ENCODE measurements at regions not wholly inside any gene's neighbourhood (a gene's known extent, or its start where the extent isn't known, plus 50 kb on each side); places are given as distances from the start of the nearest gene placed in this dataset.

- Histone ChIP-seq H3K18ac (ENCODE audit: low read length) (no peak overlapping the region), H4K91ac (ENCODE audit: low read depth, low read length, poor library complexity) (no peak overlapping the region), H3K36me3 (replicated peaks in 1 of 2; ENCODE audit: control insufficient read depth in 2 of 2, insufficient read depth in 2 of 2, low read length in 2 of 2) (no peaks in the 10 kb centered on the region), H3K27ac (replicated peaks; ENCODE audit: low read length) (no peak overlapping the region), H4K8ac (ENCODE audit: low read depth, low read length) (no peak overlapping the region), H2BK12ac (ENCODE audit: low read length) (no peak overlapping the region), H3K4ac (ENCODE audit: low read length) (no peak overlapping the region), H3K14ac (ENCODE audit: low read length) (no peak overlapping the region), H3K4me3 (ENCODE audit: low read length in 2 of 2) (no peak overlapping the region), H2BK5ac (ENCODE audit: low read length) (no peak overlapping the region), H3K27me3 (ENCODE audit: control insufficient read depth in 3 of 3, insufficient read depth in 3 of 3, low read depth in 1 of 3, low read length in 3 of 3) (no peaks in the 10 kb centered on the region), H2BK15ac (ENCODE audit: low read length) (no peak overlapping the region), H3K4me2 (ENCODE audit: insufficient read depth, low read length, poor library complexity, severe bottlenecking) (no peak overlapping the region), H3K79me1 (ENCODE audit: low read depth, low read length) (no peaks in the 10 kb centered on the region), H3K9ac (ENCODE audit: low read depth, low read length, poor library complexity) (no peak overlapping the region), H3K9me3 (replicated peaks in 1 of 2; ENCODE audit: control insufficient read depth in 2 of 2, insufficient read depth in 1 of 2, low read depth in 1 of 2, low read length in 2 of 2) (no peaks in the 10 kb centered on the region), H2AK5ac (ENCODE audit: low read depth, low read length) (no peak overlapping the region), H3K23ac (ENCODE audit: low read depth, low read length, poor library complexity) (no peak overlapping the region), H2BK120ac (ENCODE audit: low read depth, low read length) (no peak overlapping the region), H3K4me1 (ENCODE audit: control insufficient read depth in 2 of 2, insufficient read depth in 1 of 2, low read depth in 1 of 2, low read length in 2 of 2) (no peaks in the 10 kb centered on the region), H2AFZ (ENCODE audit: low read length) (no peak overlapping the region)
- DNase-seq (ENCODE audit: low spot score), result no peak
These were observed 120.5 kb upstream of the BTBD3 start for GRCh38 chr20:11797156-11797555.

- H3K9ac ChIP-seq (ENCODE audit: low read depth, low read length, poor library complexity), result no peak overlapping the region
- no peak overlapping the region for H3K4ac ChIP-seq (ENCODE audit: low read length)
- WGBS, 2 donors (ENCODE audit: extremely low coverage in 2 of 2, insufficient read length in 2 of 2, insufficient replicate concordance in 1 of 2), result no CpG with 5 or more reads among the region's 2 CpGs
- H3K4me3 ChIP-seq (ENCODE audit: low read length in 2 of 2), result no peak overlapping the region
- H3K23ac ChIP-seq (ENCODE audit: low read depth, low read length, poor library complexity), result no peak overlapping the region
- H3K36me3 ChIP-seq (replicated peaks in 1 of 2; ENCODE audit: control insufficient read depth in 2 of 2, insufficient read depth in 2 of 2, low read length in 2 of 2), result no peaks in the 10 kb centered on the region
- H2BK12ac ChIP-seq (ENCODE audit: low read length), result no peak overlapping the region
- H2BK15ac ChIP-seq (ENCODE audit: low read length), result no peak overlapping the region
- no peak overlapping the region for H2AK5ac ChIP-seq (ENCODE audit: low read depth, low read length)
- no peak overlapping the region for H3K18ac ChIP-seq (ENCODE audit: low read length)
- no peak overlapping the region for H3K14ac ChIP-seq (ENCODE audit: low read length)
- H2BK5ac ChIP-seq (ENCODE audit: low read length), result no peak overlapping the region
- H4K8ac ChIP-seq (ENCODE audit: low read depth, low read length), result no peak overlapping the region
- no peak overlapping the region for H3K27ac ChIP-seq (replicated peaks; ENCODE audit: low read length)
- H3K27me3 ChIP-seq (ENCODE audit: control insufficient read depth in 3 of 3, insufficient read depth in 3 of 3, low read depth in 1 of 3, low read length in 3 of 3), result no peaks in the 10 kb centered on the region
- H3K4me2 ChIP-seq (ENCODE audit: insufficient read depth, low read length, poor library complexity, severe bottlenecking), result no peak overlapping the region
- DNase-seq (ENCODE audit: low spot score), result no peak
- no peaks in the 10 kb centered on the region for H3K79me1 ChIP-seq (ENCODE audit: low read depth, low read length)
- H2BK120ac ChIP-seq (ENCODE audit: low read depth, low read length), result no peak overlapping the region
- H3K9me3 ChIP-seq (replicated peaks in 1 of 2; ENCODE audit: control insufficient read depth in 2 of 2, insufficient read depth in 1 of 2, low read depth in 1 of 2, low read length in 2 of 2), result no peaks in the 10 kb centered on the region
- H4K91ac ChIP-seq (ENCODE audit: low read depth, low read length, poor library complexity), result no peak overlapping the region
- no peaks in the 10 kb centered on the region for H3K4me1 ChIP-seq (ENCODE audit: control insufficient read depth in 2 of 2, insufficient read depth in 1 of 2, low read depth in 1 of 2, low read length in 2 of 2)
- no peak overlapping the region for H2AFZ ChIP-seq (ENCODE audit: low read length)
These were observed 118.4 kb upstream of the BTBD3 start for GRCh38 chr20:11799281-11799684.

DNA sequence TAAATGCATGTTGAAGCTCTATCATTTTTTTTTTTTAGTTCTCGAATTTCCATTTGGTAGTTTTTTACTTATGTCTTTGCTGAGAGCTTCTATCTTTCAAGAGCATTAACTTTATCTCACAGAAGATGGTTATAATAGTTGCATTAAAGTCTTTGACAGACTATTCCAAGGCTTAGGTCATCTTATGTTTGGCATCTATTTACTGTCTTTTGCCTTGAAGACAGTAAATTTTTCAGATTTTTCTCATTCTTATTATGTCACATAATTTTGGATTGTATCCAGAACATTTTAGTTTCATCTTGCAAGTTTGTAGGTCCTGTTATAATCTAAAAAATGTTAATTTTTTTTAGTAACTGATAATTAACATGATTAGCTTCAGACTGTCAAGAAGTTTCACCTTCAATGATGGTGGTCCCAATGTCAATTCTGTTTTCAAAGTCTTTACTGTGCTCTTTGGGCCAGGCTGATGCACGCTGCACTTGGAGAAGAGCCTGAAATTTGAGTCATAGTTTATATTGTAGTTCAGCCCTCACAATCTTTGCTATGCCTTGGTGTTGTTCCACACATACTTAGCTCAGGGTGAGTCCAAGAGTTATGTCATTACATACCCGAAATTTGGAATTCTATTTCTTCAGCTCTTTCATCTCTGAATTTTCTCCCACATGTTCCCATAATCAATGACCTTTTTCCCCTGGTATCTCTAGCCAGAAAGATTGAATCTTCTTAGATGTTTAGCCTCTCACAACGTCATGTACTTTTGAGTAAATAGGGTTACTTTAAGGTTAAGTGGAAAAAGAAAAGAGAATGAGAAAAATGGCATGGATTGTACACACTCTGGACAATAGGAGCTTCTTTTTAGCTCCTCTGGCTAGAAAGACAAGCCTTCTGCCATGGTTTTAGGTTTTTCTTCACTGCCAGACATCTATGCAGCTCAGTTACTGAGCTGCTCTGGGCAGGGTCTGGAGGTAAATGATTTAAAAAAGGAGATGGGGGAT is 110.3 kb upstream of the BTBD3 start:
- Histone ChIP-seq H4K91ac (ENCODE audit: low read depth, low read length, poor library complexity) (no peak overlapping the region), H2AFZ (ENCODE audit: low read length) (no peak overlapping the region), H3K27me3 (ENCODE audit: control insufficient read depth in 3 of 3, insufficient read depth in 3 of 3, low read depth in 1 of 3, low read length in 3 of 3) (no peaks in the 10 kb centered on the region), H2AK5ac (ENCODE audit: low read depth, low read length) (no peak overlapping the region), H3K27ac (replicated peaks; ENCODE audit: low read length) (no peak overlapping the region), H3K4me3 (ENCODE audit: low read length in 2 of 2) (no peak overlapping the region), H3K36me3 (replicated peaks in 1 of 2; ENCODE audit: control insufficient read depth in 2 of 2, insufficient read depth in 2 of 2, low read length in 2 of 2) (no peaks in the 10 kb centered on the region), H4K8ac (ENCODE audit: low read depth, low read length) (no peak overlapping the region), H3K4ac (ENCODE audit: low read length) (no peak overlapping the region), H2BK120ac (ENCODE audit: low read depth, low read length) (no peak overlapping the region), H3K18ac (ENCODE audit: low read length) (no peak overlapping the region), H3K9ac (ENCODE audit: low read depth, low read length, poor library complexity) (no peak overlapping the region), H3K4me2 (ENCODE audit: insufficient read depth, low read length, poor library complexity, severe bottlenecking) (no peak overlapping the region), H2BK12ac (ENCODE audit: low read length) (no peak overlapping the region), H2BK5ac (ENCODE audit: low read length) (no peak overlapping the region), H3K9me3 (replicated peaks in 1 of 2; ENCODE audit: control insufficient read depth in 2 of 2, insufficient read depth in 1 of 2, low read depth in 1 of 2, low read length in 2 of 2) (no peaks in the 10 kb centered on the region), H2BK15ac (ENCODE audit: low read length) (no peak overlapping the region), H3K79me1 (ENCODE audit: low read depth, low read length) (no peaks in the 10 kb centered on the region), H3K4me1 (ENCODE audit: control insufficient read depth in 2 of 2, insufficient read depth in 1 of 2, low read depth in 1 of 2, low read length in 2 of 2) (no peaks in the 10 kb centered on the region), H3K23ac (ENCODE audit: low read depth, low read length, poor library complexity) (no peak overlapping the region), H3K14ac (ENCODE audit: low read length) (no peak overlapping the region)
- DNase-seq (ENCODE audit: low spot score), result no peak
- no CpG with 5 or more reads among the region's 4 CpGs for WGBS, 2 donors (ENCODE audit: extremely low coverage in 2 of 2, insufficient read length in 2 of 2, insufficient replicate concordance in 1 of 2)

- Histone ChIP-seq H3K4me2 (ENCODE audit: insufficient read depth, low read length, poor library complexity, severe bottlenecking) (no peak overlapping the region), H3K23ac (ENCODE audit: low read depth, low read length, poor library complexity) (no peak overlapping the region), H3K4ac (ENCODE audit: low read length) (no peak overlapping the region), H2BK120ac (ENCODE audit: low read depth, low read length) (no peak overlapping the region), H3K18ac (ENCODE audit: low read length) (no peak overlapping the region), H3K9me3 (replicated peaks in 1 of 2; ENCODE audit: control insufficient read depth in 2 of 2, insufficient read depth in 1 of 2, low read depth in 1 of 2, low read length in 2 of 2) (no peaks in the 10 kb centered on the region), H3K79me1 (ENCODE audit: low read depth, low read length) (no peaks in the 10 kb centered on the region), H3K14ac (ENCODE audit: low read length) (no peak overlapping the region), H2BK5ac (ENCODE audit: low read length) (no peak overlapping the region), H3K27me3 (ENCODE audit: control insufficient read depth in 3 of 3, insufficient read depth in 3 of 3, low read depth in 1 of 3, low read length in 3 of 3) (peaks cover 0 to 2% (median 0%) of the 10 kb centered on the region in 3 experiments), H2AFZ (ENCODE audit: low read length) (no peak overlapping the region), H2BK15ac (ENCODE audit: low read length) (no peak overlapping the region), H4K8ac (ENCODE audit: low read depth, low read length) (no peak overlapping the region), H3K36me3 (replicated peaks in 1 of 2; ENCODE audit: control insufficient read depth in 2 of 2, insufficient read depth in 2 of 2, low read length in 2 of 2) (no peaks in the 10 kb centered on the region), H2BK12ac (ENCODE audit: low read length) (no peak overlapping the region), H3K4me1 (ENCODE audit: control insufficient read depth in 2 of 2, insufficient read depth in 1 of 2, low read depth in 1 of 2, low read length in 2 of 2) (no peaks in the 10 kb centered on the region), H3K4me3 (ENCODE audit: low read length in 2 of 2) (no peak overlapping the region), H4K91ac (ENCODE audit: low read depth, low read length, poor library complexity) (no peak overlapping the region), H3K9ac (ENCODE audit: low read depth, low read length, poor library complexity) (no peak overlapping the region), H3K27ac (replicated peaks; ENCODE audit: low read length) (no peak overlapping the region), H2AK5ac (ENCODE audit: low read depth, low read length) (no peak overlapping the region)
- WGBS, 2 donors (ENCODE audit: extremely low coverage in 2 of 2, insufficient read length in 2 of 2, insufficient replicate concordance in 1 of 2), result no CpG with 5 or more reads among the region's 5 CpGs
- DNase-seq (ENCODE audit: low spot score), result no peak
These were observed 108.9 kb upstream of the BTBD3 start for GRCh38 chr20:11808841-11809240.

Data from neuronal stem cell (in vitro differentiated cells).